ENCODE measurements at regions not wholly inside any gene's neighbourhood (a gene's known extent, or its start where the extent isn't known, plus 50 kb on each side); places are given as distances from the start of the nearest gene placed in this dataset.

GRCh38 chr10:2303169-2303568 is 565.8 kb upstream of the ADARB2 start:
- no peaks in the 10 kb centered on the region for H3K4me1 ChIP-seq (ENCODE audit: insufficient read depth, low read length)
- no peak overlapping the region for H3K27ac ChIP-seq (ENCODE audit: low read depth in 1 of 2, low read length in 2 of 2)
- H3K9me3 ChIP-seq (ENCODE audit: control insufficient read depth in 1 of 2, insufficient read depth in 1 of 2, low read length in 2 of 2) = peaks cover 0 to 3% of the 10 kb centered on the region in 2 experiments
- ChIA-PET CTCF (no interaction called here), POLR2A (no interaction called here)
- no peaks in the 10 kb centered on the region for H3K4me1 Mint-ChIP-seq (ENCODE audit: low read depth)
- H3K9me3 Mint-ChIP-seq = peaks cover 2% of the 10 kb centered on the region
- H3K27me3 ChIP-seq (ENCODE audit: control insufficient read depth in 1 of 2, insufficient read depth in 2 of 2, low read length in 2 of 2) = no peaks in the 10 kb centered on the region
- no peak for DNase-seq
- H3K27me3 Mint-ChIP-seq = peaks cover 10% of the 10 kb centered on the region
- intact Hi-C loops (cut with DNase I, micrococcal nuclease) = no loop called here
- no peaks in the 10 kb centered on the region for H3K36me3 ChIP-seq (ENCODE audit: insufficient read depth, low read length)
- no peaks in the 10 kb centered on the region for H3K36me3 Mint-ChIP-seq (ENCODE audit: low read depth)
- no peak overlapping the region for H3K27ac Mint-ChIP-seq
- no peak overlapping the region for H3K4me3 ChIP-seq (ENCODE audit: low read length)
- no peak overlapping the region for H3K4me3 Mint-ChIP-seq
- no peak for ATAC-seq (ENCODE audit: poor library complexity)
- no peak for TF ChIP-seq CTCF (IDR thresholded peaks at IDR 0.05)

- no peak for TF ChIP-seq CTCF (IDR thresholded peaks at IDR 0.05)
- ATAC-seq (ENCODE audit: poor library complexity) = no peak
- H3K27ac ChIP-seq (ENCODE audit: low read depth in 1 of 2, low read length in 2 of 2) = no peak overlapping the region
- no peaks in the 10 kb centered on the region for H3K4me1 Mint-ChIP-seq (ENCODE audit: low read depth)
- peaks cover 8% of the 10 kb centered on the region for H3K27me3 Mint-ChIP-seq
- no peak overlapping the region for H3K4me3 ChIP-seq (ENCODE audit: low read length)
- no peaks in the 10 kb centered on the region for H3K27me3 ChIP-seq (ENCODE audit: control insufficient read depth in 1 of 2, insufficient read depth in 2 of 2, low read length in 2 of 2)
- no peak overlapping the region for H3K27ac Mint-ChIP-seq
- peaks cover 2% of the 10 kb centered on the region for H3K9me3 Mint-ChIP-seq
- CTCF ChIA-PET = no interaction called here
- no peaks in the 10 kb centered on the region for H3K36me3 ChIP-seq (ENCODE audit: insufficient read depth, low read length)
- no peaks in the 10 kb centered on the region for H3K36me3 Mint-ChIP-seq (ENCODE audit: low read depth)
- peaks cover 0 to 3% of the 10 kb centered on the region in 2 experiments for H3K9me3 ChIP-seq (ENCODE audit: control insufficient read depth in 1 of 2, insufficient read depth in 1 of 2, low read length in 2 of 2)
- H3K4me1 ChIP-seq (ENCODE audit: insufficient read depth, low read length) = no peaks in the 10 kb centered on the region
- no peak overlapping the region for H3K4me3 Mint-ChIP-seq
- intact Hi-C loops (cut with DNase I, micrococcal nuclease) = no loop called here
- no peak for DNase-seq
- POLR2A ChIA-PET = no interaction called here
Observed at GRCh38 chr10:2301227-2301626, 563.9 kb upstream of the ADARB2 start.

- DNase-seq = no peak
- ATAC-seq (ENCODE audit: poor library complexity) = no peak
- TF ChIP-seq CTCF (IDR thresholded peaks at IDR 0.05) = no peak
- no peak overlapping the region for H3K27ac Mint-ChIP-seq
- Histone ChIP-seq H3K27ac (ENCODE audit: low read depth in 1 of 2, low read length in 2 of 2) (no peak overlapping the region), H3K4me3 (ENCODE audit: low read length) (no peak overlapping the region), H3K9me3 (ENCODE audit: control insufficient read depth in 1 of 2, insufficient read depth in 1 of 2, low read length in 2 of 2) (peaks cover 0 to 3% of the 10 kb centered on the region in 2 experiments), H3K27me3 (ENCODE audit: control insufficient read depth in 1 of 2, insufficient read depth in 2 of 2, low read length in 2 of 2) (no peaks in the 10 kb centered on the region), H3K4me1 (ENCODE audit: insufficient read depth, low read length) (no peaks in the 10 kb centered on the region), H3K36me3 (ENCODE audit: insufficient read depth, low read length) (no peaks in the 10 kb centered on the region)
- POLR2A ChIA-PET = no interaction called here
- H3K36me3 Mint-ChIP-seq (ENCODE audit: low read depth) = no peaks in the 10 kb centered on the region
- no peak overlapping the region for H3K4me3 Mint-ChIP-seq
- CTCF ChIA-PET = no interaction called here
- peaks cover 2% of the 10 kb centered on the region for H3K9me3 Mint-ChIP-seq
- H3K4me1 Mint-ChIP-seq (ENCODE audit: low read depth) = no peaks in the 10 kb centered on the region
- peaks cover 14% of the 10 kb centered on the region for H3K27me3 Mint-ChIP-seq
- intact Hi-C loops (cut with DNase I, micrococcal nuclease) = no loop called here
Observed at GRCh38 chr10:2300231-2300630, 562.9 kb upstream of the ADARB2 start.
